EH (cell line): ENCODE measurements at regions not wholly inside any gene's neighbourhood (a gene's known extent, or its start where the extent isn't known, plus 50 kb on each side); places are given as distances from the start of the nearest gene placed in this dataset.
"Not testable (repeated sequence)": the region's sequence is repeated elsewhere in the genome, so short reads cannot be mapped to it uniquely, and the experiment has no call there.

ENCODE experiments used
- DNase-seq: peaks from one replicate; pipeline ENCODE4 v3.0.0-alpha.2; 2015; ENCODE audit warnings: low read depth

DNA sequence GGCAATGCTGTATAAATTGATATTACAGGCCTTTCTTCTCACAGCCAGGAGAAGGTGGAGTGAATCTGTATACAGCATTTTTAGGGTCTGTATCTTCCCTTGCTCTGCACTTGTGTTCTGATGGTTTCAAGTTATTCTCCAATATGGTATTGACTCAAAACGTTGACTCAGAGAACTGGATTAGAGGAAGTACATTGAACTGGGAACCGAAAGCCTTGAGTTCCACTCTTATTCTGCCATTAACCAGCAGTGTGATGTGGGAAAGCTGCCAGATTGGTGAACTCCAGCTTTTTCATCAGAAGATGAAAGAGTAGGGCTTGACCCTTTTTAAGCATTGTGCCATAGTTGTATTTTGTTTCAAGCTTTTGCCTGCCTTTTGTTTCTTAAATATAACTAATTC is 167.7 kb downstream of the SPRY2 start:
- DNase-seq, result no peak

DNA sequence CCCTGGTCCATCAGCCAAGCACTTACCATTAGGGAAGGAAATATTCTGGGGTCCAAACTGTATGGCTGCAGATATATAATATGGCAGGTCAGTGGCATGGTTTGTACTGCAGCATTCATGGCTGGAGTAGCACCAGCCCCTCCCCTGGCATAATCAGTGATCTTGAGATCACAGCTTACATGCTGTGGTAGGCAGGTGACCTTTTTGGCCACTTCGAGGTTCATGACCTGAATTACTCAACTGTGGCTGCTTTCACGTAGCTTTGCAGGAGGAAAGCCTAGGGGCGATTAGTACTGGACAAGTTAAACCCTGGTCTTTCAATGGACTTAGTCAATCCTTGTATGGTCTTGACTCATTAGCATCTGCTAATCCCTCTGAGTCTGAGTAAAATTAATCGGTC is 169.8 kb downstream of the SPRY2 start:
- DNase-seq, result no peak

GRCh38 chr13:80168089-80168850 is 172.7 kb downstream of the SPRY2 start:
- DNase-seq, result peak; percentile 64

GRCh38 chr13:80166352-80166751 is 174.6 kb downstream of the SPRY2 start:
- DNase-seq, result no peak

- no peak for DNase-seq
Observed at GRCh38 chr13:80164462-80164861, 176.5 kb downstream of the SPRY2 start.

DNA sequence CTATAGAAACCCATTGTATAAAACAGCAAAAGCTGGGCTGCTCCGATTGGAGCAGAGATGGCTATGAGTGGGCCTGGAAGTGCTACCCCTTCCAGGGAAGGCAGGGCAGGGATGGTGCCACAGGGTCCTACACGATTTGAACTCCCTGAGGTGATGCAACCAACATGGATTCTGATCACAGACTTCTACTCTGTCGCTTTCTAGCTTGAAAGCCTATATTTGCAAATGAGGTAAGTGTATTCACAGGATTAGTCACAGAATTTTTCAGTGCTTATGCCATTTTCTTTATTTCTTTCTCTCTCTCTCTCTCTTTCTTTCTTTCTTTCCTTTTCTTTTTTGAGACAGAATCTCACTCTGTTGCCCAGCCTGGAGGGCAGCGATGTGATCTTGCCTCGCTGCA is 179.0 kb downstream of the SPRY2 start:
- no peak for DNase-seq

DNA sequence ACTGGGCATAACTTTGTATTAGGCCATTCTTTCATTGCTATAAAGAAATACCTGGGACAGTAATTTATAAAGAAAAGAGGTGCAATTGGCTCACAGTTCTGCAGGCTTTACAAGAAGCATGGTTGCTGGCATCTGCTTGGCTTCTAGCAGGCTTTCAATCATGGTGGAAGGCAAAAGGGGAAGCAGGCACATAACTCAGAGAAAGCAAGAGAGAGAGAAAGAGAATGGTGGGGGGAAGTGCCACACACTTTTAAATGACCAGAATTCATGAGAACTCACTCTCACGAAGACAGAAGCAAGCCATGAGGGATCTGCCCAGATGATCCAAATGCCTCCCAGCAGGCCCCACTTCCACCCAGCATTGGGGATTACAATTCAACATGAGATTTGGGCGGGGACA is 179.7 kb downstream of the SPRY2 start:
- no peak for DNase-seq

DNA sequence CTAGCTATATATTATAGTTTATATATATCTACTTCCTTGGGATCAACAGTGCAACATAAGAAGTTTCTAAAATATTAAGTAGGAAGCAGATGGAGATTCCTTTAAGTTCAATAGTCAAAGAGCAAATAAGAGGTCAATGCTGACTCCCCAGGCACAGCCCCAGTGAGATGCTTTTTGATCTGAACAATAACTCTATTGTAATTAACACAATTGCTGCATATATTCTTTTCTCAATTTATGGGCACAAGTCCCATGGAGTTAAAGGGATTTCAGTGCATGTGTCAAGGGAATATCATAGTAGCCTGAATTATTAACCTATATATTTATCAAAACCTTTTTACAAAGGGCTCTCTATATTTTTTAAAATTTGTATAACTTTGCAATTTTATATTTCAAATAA is 180.8 kb downstream of the SPRY2 start:
- DNase-seq, result no peak

- DNase-seq, result peak; percentile 43
Observed at GRCh38 chr13:80157261-80157932, 183.5 kb downstream of the SPRY2 start.

DNA sequence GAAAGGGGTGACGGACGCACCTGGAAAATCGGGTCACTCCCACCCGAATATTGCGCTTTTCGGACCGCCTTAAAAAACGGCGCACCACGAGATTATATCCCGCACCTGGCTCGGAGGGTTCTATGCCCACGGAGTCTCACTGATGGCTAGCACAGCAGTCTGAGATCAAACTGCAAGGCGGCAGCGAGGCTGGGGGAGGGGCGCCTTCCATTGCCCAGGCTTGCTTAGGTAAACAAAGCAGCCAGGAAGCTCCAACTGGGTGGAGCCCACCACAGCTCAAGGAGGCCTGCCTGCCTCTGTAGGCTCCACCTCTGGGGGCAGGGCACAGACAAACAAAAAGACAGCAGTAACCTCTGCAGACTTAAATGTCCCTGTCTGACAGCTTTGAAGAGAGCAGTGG is 188.8 kb downstream of the SPRY2 start:
- DNase-seq, result not testable (repeated sequence)

DNA sequence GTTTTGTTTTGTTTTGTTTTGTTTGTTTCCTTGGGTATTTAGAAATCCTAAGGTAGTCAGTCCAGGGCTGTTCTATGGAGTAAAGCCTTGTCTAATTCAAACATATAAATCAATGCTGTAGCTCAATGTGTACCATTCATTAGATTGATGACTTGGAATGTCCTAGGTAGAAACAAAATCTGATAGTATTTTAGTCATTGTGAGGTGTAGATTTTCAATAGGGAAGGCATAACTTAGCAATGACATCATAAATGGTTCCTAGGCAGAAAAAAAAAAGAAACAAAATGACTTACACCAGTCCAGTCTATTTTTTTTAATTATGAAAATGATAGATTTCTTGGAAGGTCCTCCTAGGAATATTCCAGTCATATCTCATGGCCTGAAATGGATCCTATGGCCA is 189.9 kb downstream of the SPRY2 start:
- no peak for DNase-seq

DNA sequence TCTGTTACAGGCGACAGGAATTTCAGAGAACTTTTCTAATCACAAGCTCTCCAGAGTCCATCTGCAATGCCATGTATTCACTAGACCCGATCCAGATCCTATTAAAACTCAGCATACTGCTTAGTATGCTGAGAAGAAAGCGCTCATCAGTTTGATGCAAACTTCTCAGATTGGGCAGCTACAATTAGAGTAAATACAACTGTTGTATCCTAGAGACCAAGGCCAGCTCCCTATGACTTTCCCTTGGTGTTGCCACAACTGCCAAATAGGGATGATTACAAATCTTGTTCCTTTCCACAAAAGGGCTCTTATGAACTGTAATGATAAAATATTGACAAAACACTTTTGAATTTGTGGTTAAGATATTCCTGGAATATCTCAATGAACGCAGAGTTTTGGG is 191.2 kb downstream of the SPRY2 start:
- DNase-seq, result no peak

GRCh38 chr13:80145171-80145690 is 195.7 kb downstream of the SPRY2 start:
- no peak for DNase-seq

DNA sequence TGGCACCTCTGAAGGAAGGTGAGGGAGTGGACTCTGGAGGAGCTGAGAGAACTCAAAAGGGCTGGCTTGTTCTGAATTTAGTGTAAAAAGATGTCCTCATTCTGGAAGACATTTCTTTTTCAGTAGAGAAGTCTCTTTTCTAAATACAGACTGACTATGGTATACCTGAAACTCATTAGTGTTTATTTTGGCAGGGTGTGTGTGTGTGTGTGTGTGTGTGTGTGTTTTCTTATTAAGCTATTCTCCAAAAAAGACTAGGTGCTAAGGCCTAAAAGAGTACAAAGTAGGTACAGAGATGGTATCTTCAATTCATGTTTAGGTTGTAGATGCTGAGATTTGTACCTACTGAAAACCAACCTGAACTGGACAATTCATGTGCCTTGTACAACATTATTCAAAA is 196.4 kb downstream of the SPRY2 start:
- no peak for DNase-seq

DNA sequence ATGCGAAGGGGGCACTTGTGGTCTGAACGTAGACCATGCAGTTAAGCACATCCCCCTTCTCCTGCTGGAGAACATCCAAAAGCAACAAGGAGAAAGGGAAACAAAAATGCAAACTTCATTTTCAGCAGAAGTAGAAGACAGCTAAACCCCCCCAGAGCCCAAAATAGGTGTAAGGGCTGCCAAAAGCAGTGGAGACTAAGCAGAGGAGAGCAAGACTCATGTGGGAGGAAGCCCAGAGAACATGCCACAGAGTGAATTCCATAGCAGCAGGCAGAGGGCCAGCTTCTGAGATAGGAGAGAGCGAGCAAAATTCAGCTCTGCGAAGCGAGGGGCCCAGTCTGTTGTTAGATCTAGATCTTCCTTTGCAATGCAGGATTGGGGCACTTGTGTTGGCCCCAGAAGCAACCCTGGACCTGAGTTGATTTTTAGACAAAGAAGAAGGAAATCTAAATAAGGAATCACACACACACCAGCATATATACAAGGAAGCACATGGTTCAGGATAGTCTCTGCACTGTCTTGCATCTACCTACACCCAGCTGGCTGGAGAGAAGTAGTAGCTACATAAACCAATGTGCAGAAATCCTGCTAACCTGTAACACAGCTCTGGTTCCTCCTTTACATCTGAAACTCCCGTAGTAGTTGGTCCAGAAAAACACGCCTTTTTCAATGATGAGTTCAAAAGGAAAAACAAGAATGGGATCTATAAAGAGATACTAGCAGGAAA is 199.6 kb downstream of the SPRY2 start:
- DNase-seq, result peak; percentile 70

DNA sequence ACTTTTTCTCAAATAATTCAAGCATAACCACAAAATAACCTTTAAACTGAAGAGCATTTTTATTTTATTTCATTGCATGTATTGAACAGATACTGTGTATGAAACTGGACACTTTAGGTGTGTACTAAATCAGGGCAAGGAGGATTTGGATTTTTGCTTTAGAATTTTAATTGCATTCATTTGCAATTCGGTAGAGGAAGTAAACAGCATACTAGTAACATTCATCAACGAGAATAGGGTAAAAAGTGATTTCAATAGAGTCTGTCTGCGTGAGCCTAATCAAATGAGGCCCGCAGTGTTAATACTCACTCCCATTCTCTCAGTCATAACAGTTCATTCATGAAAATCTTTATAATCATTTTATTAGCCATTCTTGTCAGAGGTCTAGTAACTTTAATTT is 200.2 kb downstream of the SPRY2 start:
- no peak for DNase-seq

DNA sequence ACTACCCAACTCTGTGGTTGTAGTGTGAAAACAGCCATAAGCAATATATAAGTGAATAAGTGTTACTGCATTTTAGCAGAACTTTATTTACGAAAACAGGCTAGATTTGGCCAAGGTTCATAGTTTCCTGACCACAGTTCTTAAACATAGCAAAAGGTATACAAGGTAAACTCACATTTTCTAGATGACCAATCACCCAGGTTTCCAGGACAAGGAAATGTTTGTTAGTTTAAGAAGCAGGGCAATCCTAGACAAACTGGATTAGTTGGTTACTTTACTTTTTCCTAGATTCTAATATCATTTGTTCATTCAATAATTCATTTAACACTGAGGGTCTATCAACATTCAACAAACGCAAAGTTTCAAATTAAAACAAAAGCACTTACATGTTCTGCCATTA is 201.7 kb downstream of the SPRY2 start:
- DNase-seq, result no peak

GRCh38 chr13:80137994-80138393 is 202.9 kb downstream of the SPRY2 start:
- no peak for DNase-seq

- no peak for DNase-seq
Observed at GRCh38 chr13:80134346-80134745, 206.6 kb downstream of the SPRY2 start.

DNA sequence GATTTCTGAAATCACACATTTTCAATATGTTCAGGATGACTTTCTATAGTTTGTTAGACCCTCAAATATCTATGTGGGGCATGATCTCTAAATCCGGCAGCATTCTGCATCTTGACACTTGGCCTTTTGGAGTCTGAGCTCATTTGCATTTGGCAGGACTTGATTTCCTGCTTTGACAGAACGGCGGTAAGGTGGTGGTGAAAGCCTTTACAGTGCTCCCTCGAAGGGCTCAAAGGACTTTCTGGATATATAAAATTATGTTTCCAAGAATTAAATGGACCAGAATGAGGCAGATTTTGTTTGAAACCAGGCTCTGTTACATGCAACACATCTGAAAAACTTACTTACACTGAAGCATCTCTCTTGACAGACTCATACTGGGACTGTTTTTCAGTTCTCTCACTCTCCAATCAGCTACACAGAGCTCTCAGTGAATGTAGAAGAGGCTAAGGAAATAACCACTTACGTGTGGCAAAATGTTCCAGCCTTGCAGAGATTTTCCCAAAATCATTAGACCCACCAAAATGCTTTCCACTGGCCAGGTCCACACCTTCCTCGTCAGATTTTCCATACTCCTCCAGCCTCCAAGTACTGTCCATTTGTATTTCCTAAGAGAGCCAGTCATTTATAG is 207.2 kb downstream of the SPRY2 start:
- no peak for DNase-seq

GRCh38 chr13:80132741-80133601 is 208.0 kb downstream of the SPRY2 start:
- DNase-seq, result peak; percentile 74
